HFFc6 (cell line): ENCODE measurements at regions not wholly inside any gene's neighbourhood (a gene's known extent, or its start where the extent isn't known, plus 50 kb on each side); places are given as distances from the start of the nearest gene placed in this dataset.
A peak's percentile ranks its signal among the peaks of the same experiment; 100 is the strongest.

ENCODE experiments used
- DNase-seq: peaks from one replicate; pipeline ENCODE4 v3.0.0-alpha.2; 2018
- H3K27ac Mint-ChIP-seq: 2 replicates; pipeline ENCODE4 v1.8.0; 2020; ENCODE audit warnings: mild to moderate bottlenecking, mixed read lengths
- H3K27me3 Mint-ChIP-seq: 2 replicates; pipeline ENCODE4 v1.8.0; 2021; ENCODE audit warnings: mild to moderate bottlenecking, moderate library complexity, mixed read lengths; ENCODE audit not compliant: insufficient read depth
- H3K36me3 Mint-ChIP-seq: 2 replicates; pipeline ENCODE4 v1.8.0; 2021; ENCODE audit warnings: low read depth, mixed read lengths
- H3K4me1 Mint-ChIP-seq: 2 replicates; pipeline ENCODE4 v1.8.0; 2020; ENCODE audit warnings: low read depth, mixed read lengths
- H3K4me3 Mint-ChIP-seq: 2 replicates; pipeline ENCODE4 v1.8.0; 2020; ENCODE audit warnings: mild to moderate bottlenecking, moderate library complexity, mixed read lengths
- H3K9me3 Mint-ChIP-seq: 2 replicates; pipeline ENCODE4 v1.8.0; 2020; ENCODE audit warnings: mild to moderate bottlenecking, mixed read lengths
- TF ChIP-seq, protein P1 (sequence below): fragments of 200-600 bp; sonication (generic); IDR thresholded peaks from 2 replicates; pipeline ENCODE4 v1.5.0; 2021; ENCODE audit warnings: antibody characterized with exemption, mild to moderate bottlenecking

GRCh38 chr7:101687791-101688182, 58.7 kb upstream of the MYL10 start:
- H3K4me3 Mint-ChIP-seq = no peak overlapping the region
- H3K27me3 Mint-ChIP-seq = peaks cover 3% of the 10 kb centered on the region; the same call in 1 of the 2 replicates
- H3K27ac Mint-ChIP-seq = no peak overlapping the region
- no peaks in the 10 kb centered on the region for H3K9me3 Mint-ChIP-seq
- no peaks in the 10 kb centered on the region for H3K36me3 Mint-ChIP-seq
- no peaks in the 10 kb centered on the region for H3K4me1 Mint-ChIP-seq
- TF ChIP-seq, protein P1, sequence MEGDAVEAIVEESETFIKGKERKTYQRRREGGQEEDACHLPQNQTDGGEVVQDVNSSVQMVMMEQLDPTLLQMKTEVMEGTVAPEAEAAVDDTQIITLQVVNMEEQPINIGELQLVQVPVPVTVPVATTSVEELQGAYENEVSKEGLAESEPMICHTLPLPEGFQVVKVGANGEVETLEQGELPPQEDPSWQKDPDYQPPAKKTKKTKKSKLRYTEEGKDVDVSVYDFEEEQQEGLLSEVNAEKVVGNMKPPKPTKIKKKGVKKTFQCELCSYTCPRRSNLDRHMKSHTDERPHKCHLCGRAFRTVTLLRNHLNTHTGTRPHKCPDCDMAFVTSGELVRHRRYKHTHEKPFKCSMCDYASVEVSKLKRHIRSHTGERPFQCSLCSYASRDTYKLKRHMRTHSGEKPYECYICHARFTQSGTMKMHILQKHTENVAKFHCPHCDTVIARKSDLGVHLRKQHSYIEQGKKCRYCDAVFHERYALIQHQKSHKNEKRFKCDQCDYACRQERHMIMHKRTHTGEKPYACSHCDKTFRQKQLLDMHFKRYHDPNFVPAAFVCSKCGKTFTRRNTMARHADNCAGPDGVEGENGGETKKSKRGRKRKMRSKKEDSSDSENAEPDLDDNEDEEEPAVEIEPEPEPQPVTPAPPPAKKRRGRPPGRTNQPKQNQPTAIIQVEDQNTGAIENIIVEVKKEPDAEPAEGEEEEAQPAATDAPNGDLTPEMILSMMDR = no peak
- DNase-seq = no peak

DNA sequence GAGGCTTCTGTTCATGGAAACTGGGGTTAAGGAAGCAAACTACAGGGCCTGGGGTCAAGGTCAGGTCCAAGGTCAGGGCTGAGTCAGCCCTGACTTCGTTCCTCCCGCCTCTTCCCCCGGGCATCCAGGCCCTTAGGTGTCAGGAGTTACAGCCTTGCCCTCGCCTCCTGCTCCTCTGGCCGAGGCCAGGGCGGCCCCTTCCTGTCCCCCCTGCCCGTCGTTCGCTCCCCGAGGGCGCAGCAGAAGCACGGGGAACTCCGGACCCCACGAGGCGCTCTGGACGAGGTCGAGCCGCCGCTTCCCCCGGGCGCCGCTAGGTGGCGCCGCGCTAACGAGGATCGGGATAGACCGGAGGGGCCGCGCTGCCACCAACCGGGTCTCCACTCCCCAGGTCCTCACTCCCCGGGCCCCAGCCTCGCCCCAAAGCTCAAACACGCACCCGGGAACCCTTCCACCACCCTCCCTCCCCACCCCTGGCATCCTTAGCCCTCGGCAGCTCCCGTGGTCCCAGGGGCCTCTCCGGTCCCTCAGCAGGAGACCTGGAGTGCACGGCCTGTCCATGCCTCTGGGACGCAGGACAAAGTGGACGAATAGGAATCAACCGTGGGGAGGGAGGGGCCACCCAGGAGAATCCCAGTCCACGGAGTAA, 59.2 kb upstream of the MYL10 start:
- DNase-seq = peak; percentile 13
- Mint-ChIP-seq H3K9me3 (no peaks in the 10 kb centered on the region), H3K4me1 (no peaks in the 10 kb centered on the region), H3K27ac (no peak overlapping the region), H3K4me3 (peak overlapping the region; percentile 39), H3K27me3 (peaks cover 3% of the 10 kb centered on the region; the same call in 1 of the 2 replicates), H3K36me3 (no peaks in the 10 kb centered on the region)
- TF ChIP-seq, protein P1 = peak; percentile 99

GRCh38 chr7:101688995-101689907, 60.2 kb upstream of the MYL10 start:
- Mint-ChIP-seq H3K9me3 (no peaks in the 10 kb centered on the region), H3K4me1 (no peaks in the 10 kb centered on the region), H3K36me3 (no peaks in the 10 kb centered on the region), H3K27ac (no peak overlapping the region), H3K27me3 (peaks cover 3% of the 10 kb centered on the region; the same call in 1 of the 2 replicates), H3K4me3 (0 out of 2 replicates have a peak overlapping the region, but pooled peaks have one; percentile 39)
- TF ChIP-seq, protein P1 = no peak
- DNase-seq = no peak

- Mint-ChIP-seq H3K4me1 (no peaks in the 10 kb centered on the region), H3K27ac (no peak overlapping the region), H3K27me3 (peaks cover 3% of the 10 kb centered on the region; the same call in 1 of the 2 replicates), H3K9me3 (no peaks in the 10 kb centered on the region), H3K36me3 (no peaks in the 10 kb centered on the region), H3K4me3 (no peak overlapping the region)
- TF ChIP-seq, protein P1 = no peak
- DNase-seq = no peak
Measured at GRCh38 chr7:101690061-101690460, 61.0 kb upstream of the MYL10 start.

GRCh38 chr7:101691822-101692384, 62.8 kb upstream of the MYL10 start:
- TF ChIP-seq, protein P1 = no peak
- no peak overlapping the region for H3K27ac Mint-ChIP-seq
- peaks cover 3% of the 10 kb centered on the region for H3K27me3 Mint-ChIP-seq
- H3K4me1 Mint-ChIP-seq = no peaks in the 10 kb centered on the region
- no peaks in the 10 kb centered on the region for H3K36me3 Mint-ChIP-seq
- no peak overlapping the region for H3K4me3 Mint-ChIP-seq
- no peak for DNase-seq
- H3K9me3 Mint-ChIP-seq = no peaks in the 10 kb centered on the region
